Medulla oblongata (tissue), 1 donor: ENCODE measurements at regions not wholly inside any gene's neighbourhood (a gene's known extent, or its start where the extent isn't known, plus 50 kb on each side); places are given as distances from the start of the nearest gene placed in this dataset.

ENCODE experiments used
- DNase-seq: peaks from one replicate; pipeline ENCODE4 v3.0.0-alpha.2; 2015; ENCODE audit errors: extremely low spot score

- no peak for DNase-seq
Observed at GRCh38 chr4:178275671-178276360, 833.6 kb upstream of the AGA start.

- DNase-seq: no peak
Observed at GRCh38 chr4:178280362-178280761, 838.1 kb upstream of the AGA start.

GRCh38 chr4:178288462-178288861 lies 846.2 kb upstream of the AGA start:
- DNase-seq: no peak

- no peak for DNase-seq
Observed at GRCh38 chr4:178293601-178294000, 851.4 kb upstream of the AGA start.

GRCh38 chr4:178296669-178297068 lies 854.4 kb upstream of the AGA start:
- DNase-seq: no peak

GRCh38 chr4:178306565-178306964 lies 864.3 kb upstream of the AGA start:
- peak; percentile 6 for DNase-seq

GRCh38 chr4:178309890-178310289 lies 867.7 kb upstream of the AGA start:
- no peak for DNase-seq

GRCh38 chr4:178311997-178312396 lies 869.8 kb upstream of the AGA start:
- DNase-seq: no peak

- no peak for DNase-seq
Observed at GRCh38 chr4:178314287-178314686, 872.0 kb upstream of the AGA start.

GRCh38 chr4:178316211-178316610 lies 874.0 kb upstream of the AGA start:
- no peak for DNase-seq

- DNase-seq: no peak
Observed at GRCh38 chr4:178320003-178320402, 877.8 kb upstream of the AGA start.

GRCh38 chr4:178322524-178323183 lies 880.4 kb upstream of the AGA start:
- no peak for DNase-seq

- DNase-seq: no peak
Observed at GRCh38 chr4:178329226-178329872, 887.1 kb upstream of the AGA start.

GRCh38 chr4:178333355-178333754 lies 891.1 kb upstream of the AGA start:
- no peak for DNase-seq

GRCh38 chr4:178339769-178340168 lies 897.5 kb upstream of the AGA start:
- no peak for DNase-seq

GRCh38 chr4:178340468-178340867 lies 898.2 kb upstream of the AGA start:
- no peak for DNase-seq

GRCh38 chr4:178344096-178344495 lies 901.9 kb upstream of the AGA start:
- no peak for DNase-seq

GRCh38 chr4:178347111-178347510 lies 904.9 kb upstream of the AGA start:
- DNase-seq: no peak

GRCh38 chr4:178349601-178350000 lies 907.4 kb upstream of the AGA start:
- no peak for DNase-seq

- DNase-seq: no peak
Observed at GRCh38 chr4:178351185-178351584, 908.9 kb upstream of the AGA start.

GRCh38 chr4:178356725-178357124 lies 914.5 kb upstream of the AGA start:
- no peak for DNase-seq

GRCh38 chr4:178385481-178385880 lies 943.2 kb upstream of the AGA start:
- DNase-seq: no peak

GRCh38 chr4:178387756-178388155 lies 945.5 kb upstream of the AGA start:
- DNase-seq: no peak
